CD4-positive, alpha-beta T cell treated with Interleukin-6 at 100 ng/mL for 8 hours (primary cell): ENCODE measurements at regions not wholly inside any gene's neighbourhood (a gene's known extent, or its start where the extent isn't known, plus 50 kb on each side); places are given as distances from the start of the nearest gene placed in this dataset.

Experiments
- DNase-seq: peaks from one replicate; pipeline ENCODE4 v3.0.0-alpha.2; 2020; ENCODE audit warnings: mixed read lengths, low spot score

GRCh38 chr21:35692311-35692710 lies 368.0 kb downstream of the SETD4 start:
- DNase-seq = no peak

GRCh38 chr21:35690436-35690835 lies 369.9 kb downstream of the SETD4 start:
- DNase-seq = no peak

GRCh38 chr21:35686156-35686555 lies 374.2 kb downstream of the SETD4 start:
- no peak for DNase-seq

DNA sequence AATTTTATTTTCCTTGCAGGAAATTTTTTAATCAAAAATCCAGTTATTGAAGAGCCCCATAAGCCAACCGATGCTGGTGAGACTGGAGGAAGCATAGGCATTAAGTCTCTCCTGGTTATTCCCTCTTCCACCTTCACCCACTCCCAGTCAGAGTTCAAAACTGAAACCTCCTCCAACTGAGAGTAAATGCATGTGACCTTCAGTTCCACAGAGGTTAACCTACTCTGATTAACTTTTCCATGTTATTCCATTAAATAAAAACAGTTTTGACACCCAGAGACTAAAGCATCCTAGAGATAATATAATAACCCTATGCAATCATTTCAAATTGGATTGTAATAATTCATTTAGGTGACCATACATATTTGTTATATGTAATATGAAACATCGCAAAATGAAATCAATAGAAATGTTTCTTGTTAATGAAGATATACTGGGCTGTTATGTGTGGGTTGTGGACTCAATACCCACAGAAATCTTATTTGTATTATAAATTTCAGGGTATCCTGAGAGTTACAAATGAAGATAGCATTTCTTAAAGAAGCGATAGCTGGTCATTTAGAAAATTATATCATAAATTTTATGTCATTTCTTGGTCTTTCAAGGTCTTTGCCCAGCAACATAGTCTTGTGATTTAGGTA lies 376.5 kb downstream of the SETD4 start:
- DNase-seq = no peak

- DNase-seq = no peak
Measured at GRCh38 chr21:35682904-35683549, 377.3 kb downstream of the SETD4 start.

DNA sequence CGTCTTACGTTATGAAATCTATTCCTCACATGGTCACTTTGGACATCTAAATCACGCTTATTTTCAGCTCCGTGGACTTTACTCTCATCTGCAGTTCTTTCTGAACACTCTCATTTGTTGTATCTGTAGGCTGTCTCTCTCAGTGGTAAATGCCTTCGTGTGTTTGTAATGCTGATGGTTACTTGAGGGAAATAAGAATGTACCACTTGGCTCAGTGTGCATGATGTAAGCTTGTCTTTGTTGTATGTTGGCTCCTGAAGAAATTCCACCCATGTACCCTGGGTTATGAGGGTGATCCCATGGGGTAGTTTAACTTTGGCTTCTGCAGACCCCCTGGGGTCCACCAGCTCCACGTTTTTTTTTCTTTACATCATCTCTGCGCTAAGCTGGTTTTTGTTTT lies 378.4 kb downstream of the SETD4 start:
- no peak for DNase-seq

DNA sequence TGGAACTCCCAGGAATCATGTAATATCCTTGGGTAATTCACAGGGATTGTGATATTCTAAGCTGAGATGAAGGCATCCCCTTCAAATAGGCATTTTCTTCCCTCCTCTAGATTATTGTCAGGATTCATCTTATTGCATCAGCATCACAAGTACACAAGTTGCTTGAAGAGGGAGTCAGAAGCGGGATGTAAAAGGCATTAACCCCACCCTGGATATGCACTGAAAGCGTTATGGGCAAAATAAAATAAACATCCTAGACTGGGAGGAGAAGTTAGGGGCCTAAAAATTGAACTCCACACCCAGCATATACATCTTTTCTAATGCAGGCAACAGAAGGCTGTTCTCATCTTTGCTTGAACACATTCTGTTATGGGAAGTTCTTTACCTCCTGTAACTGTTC lies 381.2 kb downstream of the SETD4 start:
- DNase-seq = no peak

DNA sequence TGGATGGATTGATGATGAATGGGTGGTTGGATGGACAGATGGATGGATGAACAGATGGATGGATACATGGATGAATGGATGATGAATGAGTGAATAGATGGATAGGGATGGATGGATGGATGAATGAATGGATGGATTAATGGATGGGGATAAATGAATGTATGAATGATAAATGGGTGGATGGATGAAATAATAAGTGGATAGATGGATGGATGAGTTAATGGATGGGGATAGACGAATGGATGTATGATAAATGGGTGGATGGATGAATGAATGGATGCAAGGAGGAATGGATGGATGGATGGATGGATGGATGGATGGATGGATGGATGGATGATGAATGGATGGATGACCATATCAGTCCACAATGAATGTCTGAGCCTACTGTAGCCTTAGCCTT lies 381.9 kb downstream of the SETD4 start:
- no peak for DNase-seq

DNA sequence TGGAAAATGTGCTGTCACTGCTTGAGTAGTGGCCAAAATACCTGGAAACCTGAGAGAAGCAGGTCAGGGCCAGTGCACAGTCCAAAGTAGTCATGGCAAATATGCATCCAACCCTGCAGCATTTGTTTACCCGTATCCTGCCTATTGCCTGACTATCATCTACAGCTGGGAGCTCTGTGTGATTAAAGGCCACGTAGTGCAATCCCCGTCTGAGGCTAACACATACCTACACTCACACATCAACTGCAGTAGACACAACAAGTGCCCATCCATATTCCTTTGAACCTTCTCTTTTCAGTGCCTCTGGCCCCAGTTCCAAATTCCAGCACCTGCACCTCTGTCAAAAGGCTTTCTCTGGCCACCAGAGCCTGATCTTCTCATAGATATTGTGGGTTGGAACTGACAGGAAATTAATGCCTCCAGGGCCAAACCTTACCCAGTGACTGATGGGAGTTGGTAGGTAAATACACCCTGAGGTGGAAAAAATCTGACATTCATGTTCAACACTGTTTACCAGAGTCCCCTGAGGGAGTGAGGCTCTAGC lies 383.0 kb downstream of the SETD4 start:
- DNase-seq = no peak

- no peak for DNase-seq
Measured at GRCh38 chr21:35674895-35675470, 385.3 kb downstream of the SETD4 start.

GRCh38 chr21:35674091-35674671 lies 386.1 kb downstream of the SETD4 start:
- no peak for DNase-seq

DNA sequence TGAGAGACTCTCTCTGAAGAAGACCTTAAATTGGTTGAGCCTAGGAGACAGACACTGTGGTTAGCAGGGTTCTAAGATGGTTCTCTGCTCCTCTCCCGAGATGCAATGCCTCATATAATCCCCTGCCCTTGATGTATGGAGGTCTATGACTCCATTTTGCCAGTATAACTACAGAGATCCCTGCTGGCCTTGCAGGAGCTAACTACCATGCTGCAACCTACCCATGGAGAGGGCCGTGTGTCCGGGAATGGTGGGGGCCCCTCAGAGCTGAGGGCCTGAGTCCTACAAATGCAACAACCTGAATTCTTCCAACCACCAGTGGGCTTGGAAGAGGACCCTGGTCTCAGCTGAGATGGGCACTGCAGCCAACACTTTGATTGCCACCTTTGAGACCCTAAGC lies 388.0 kb downstream of the SETD4 start:
- no peak for DNase-seq

DNA sequence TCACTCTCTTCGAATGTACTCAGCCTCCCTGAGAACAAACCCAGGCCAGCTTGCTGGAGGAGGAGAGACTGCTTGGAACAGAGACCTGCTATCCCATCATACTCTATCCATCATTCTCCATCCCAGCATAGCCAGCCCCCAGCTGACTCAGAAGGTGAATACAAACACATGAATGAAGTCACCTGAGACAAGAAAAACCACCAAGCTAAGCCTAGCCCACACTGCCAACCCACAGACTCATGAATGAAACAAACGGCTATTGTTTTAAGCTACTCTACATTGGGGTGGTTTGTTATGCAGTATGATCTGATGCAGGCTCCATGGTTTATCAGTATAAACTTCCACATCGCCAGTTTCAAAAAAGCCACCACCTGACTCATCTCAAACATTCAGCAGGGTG lies 395.6 kb downstream of the SETD4 start:
- DNase-seq = no peak

GRCh38 chr21:35663856-35664606 lies 396.3 kb downstream of the SETD4 start:
- DNase-seq = no peak

DNA sequence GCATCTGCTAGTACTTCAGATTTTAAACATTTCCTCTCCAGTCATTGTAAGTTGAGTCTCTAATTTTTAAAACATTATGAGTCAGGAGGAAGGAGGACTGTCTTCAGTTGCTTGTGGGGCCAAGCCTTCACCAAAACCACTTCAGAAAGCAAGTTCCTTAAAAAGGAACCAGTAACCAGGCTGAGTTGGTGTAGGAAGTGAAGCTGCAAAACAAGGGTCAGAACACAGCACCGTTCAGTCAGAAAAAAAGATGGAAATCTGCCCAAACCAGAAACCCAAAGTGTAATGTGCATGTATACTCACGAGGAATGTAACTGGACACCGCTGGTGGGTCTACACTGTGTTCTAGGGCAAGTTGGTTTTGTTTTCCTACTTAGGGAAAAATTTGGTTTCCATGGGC lies 402.1 kb downstream of the SETD4 start:
- no peak for DNase-seq

DNA sequence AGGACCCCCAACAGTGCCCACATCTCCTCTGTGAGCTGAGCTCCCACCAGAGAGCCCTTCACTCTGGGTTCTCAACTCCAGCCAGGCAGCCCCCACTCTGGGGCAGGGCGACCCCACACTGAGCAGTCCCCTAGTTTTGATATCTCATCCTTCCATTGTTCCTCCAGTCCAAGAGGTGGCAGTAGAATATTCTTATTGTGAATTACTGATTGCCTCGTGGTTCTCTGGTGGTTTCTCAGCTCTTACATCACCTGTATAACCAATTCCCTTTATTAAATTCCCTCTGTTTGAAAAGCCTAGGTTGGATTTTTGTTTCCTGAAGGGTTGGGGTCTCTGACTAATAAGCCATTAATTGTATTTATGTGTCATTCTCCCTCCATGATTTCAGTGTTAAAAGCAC lies 407.5 kb downstream of the SETD4 start:
- no peak for DNase-seq

DNA sequence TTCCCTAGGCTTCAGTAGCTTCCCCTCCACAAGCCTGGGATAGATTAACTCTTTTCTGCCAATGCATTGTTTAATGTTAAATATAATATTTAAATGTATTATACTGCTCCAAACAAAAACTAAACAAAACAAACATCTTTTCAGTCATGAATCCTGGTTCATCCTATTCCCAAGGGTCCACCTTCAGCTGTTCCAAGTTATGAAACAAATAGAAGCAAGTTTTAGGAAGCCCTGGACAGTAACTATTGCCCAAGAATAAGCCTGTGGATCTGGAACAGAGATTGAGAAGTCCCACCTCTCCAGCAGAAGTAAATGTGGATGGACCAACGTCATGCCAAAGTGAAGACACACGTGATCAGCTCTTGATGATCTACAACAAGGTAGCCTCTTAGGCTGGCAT lies 408.1 kb downstream of the SETD4 start:
- DNase-seq = no peak

DNA sequence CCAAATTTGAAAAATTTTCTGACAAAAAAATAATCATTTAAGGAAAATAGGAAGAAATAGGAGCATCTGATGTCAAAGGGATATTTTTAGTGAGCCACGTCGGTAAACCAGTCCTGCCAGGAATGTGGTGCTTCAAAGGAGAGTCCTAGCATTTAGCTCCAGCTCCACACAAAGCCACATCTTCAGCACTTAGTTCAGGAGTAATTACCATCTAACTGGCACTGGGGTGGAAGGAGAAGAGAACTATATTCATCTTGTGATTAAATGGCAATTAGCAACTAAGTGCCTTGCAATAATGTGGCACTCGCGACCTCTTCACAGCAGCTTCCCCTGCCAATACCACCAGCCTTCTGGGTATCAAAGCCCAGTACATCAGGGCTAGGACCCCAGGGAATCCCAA lies 409.1 kb downstream of the SETD4 start:
- DNase-seq = no peak

DNA sequence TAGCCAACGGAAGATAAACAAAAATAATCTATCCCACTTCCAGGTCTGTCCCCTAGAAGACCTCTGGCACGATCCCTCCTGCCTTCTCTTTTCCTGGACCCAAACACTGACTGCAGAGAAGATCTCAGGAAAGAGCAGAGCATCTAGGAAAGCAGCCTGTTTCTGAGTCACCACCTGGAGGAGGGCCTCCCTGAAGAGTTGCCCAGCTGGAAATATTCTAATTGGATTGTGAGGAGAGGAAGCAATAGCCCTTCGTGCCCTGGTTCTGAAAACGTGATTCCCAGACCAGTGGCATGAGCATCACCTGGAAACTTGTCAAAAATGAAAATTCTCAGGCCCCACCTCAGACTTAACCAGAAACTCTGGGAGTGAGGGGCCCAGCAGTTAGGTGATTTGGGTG lies 411.1 kb downstream of the SETD4 start:
- no peak for DNase-seq

- DNase-seq = no peak
Measured at GRCh38 chr21:35648512-35648911, 411.8 kb downstream of the SETD4 start.

DNA sequence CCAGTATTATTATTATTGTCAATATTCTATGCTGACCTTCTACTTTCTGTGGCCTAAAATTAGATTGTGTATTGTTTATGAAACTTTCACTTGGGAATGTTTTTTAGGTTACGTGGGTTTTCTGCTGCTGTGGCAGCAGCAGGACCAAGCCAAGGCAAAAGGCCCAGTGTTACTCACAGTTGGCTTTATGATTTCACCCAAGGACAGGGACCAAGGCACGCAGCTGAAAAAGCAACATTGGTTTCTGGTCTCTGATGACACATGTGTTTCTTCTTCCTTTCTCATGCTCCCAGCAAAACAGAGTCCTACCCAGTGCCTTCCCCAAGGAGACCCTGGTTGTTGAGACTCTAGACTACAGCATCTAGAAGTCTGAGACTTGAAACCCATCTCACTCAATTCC lies 413.7 kb downstream of the SETD4 start:
- DNase-seq = no peak

- no peak for DNase-seq
Measured at GRCh38 chr21:35645991-35646390, 414.3 kb downstream of the SETD4 start.
